ENCODE measurements at regions not wholly inside any gene's neighbourhood (a gene's known extent, or its start where the extent isn't known, plus 50 kb on each side); places are given as distances from the start of the nearest gene placed in this dataset.
"Not testable (repeated sequence)": the region's sequence is repeated elsewhere in the genome, so short reads cannot be mapped to it uniquely, and the experiment has no call there.

GRCh38 chr9:117823576-117823975 lies 119.4 kb downstream of the TLR4 start:
- DNase-seq (ENCODE audit: low spot score) = no peak
- TF ChIP-seq CTCF (IDR thresholded peaks at IDR 0.05) = no peak
- no peak for ATAC-seq (ENCODE audit: low FRiP score)

GRCh38 chr9:117825609-117826347 lies 121.6 kb downstream of the TLR4 start:
- TF ChIP-seq CTCF (IDR thresholded peaks at IDR 0.05) = no peak
- ATAC-seq (ENCODE audit: low FRiP score) (no peak), DNase-seq (ENCODE audit: low spot score) (no peak)

GRCh38 chr9:117826837-117827236 lies 122.6 kb downstream of the TLR4 start:
- ATAC-seq (ENCODE audit: low FRiP score) = no peak

GRCh38 chr9:117827456-117827855 lies 123.3 kb downstream of the TLR4 start:
- TF ChIP-seq CTCF (IDR thresholded peaks at IDR 0.05) = no peak
- no peak for ATAC-seq (ENCODE audit: low FRiP score)

More at GRCh38 chr9:117826837-117827236, 122.6 kb downstream of the TLR4 start:
- DNase-seq (ENCODE audit: low spot score) = no peak
- no peak for TF ChIP-seq CTCF (IDR thresholded peaks at IDR 0.05)

GRCh38 chr9:117828466-117828865 lies 124.3 kb downstream of the TLR4 start:
- ATAC-seq (ENCODE audit: low FRiP score) (no peak), DNase-seq (ENCODE audit: low spot score) (no peak)
- TF ChIP-seq CTCF (IDR thresholded peaks at IDR 0.05) = no peak

More at GRCh38 chr9:117827456-117827855, 123.3 kb downstream of the TLR4 start:
- no peak for DNase-seq (ENCODE audit: low spot score)

GRCh38 chr9:117835798-117836197 lies 131.6 kb downstream of the TLR4 start:
- ATAC-seq (ENCODE audit: low FRiP score) = no peak
- no peak for DNase-seq (ENCODE audit: low spot score)
- TF ChIP-seq CTCF (IDR thresholded peaks at IDR 0.05) = no peak

GRCh38 chr9:117839862-117840261 lies 135.7 kb downstream of the TLR4 start:
- ATAC-seq (ENCODE audit: low FRiP score) (no peak), DNase-seq (ENCODE audit: low spot score) (no peak)

GRCh38 chr9:117851836-117852461 lies 147.7 kb downstream of the TLR4 start:
- DNase-seq (ENCODE audit: low spot score); ATAC-seq (ENCODE audit: low FRiP score): not testable (repeated sequence)

More at GRCh38 chr9:117839862-117840261, 135.7 kb downstream of the TLR4 start:
- TF ChIP-seq CTCF (IDR thresholded peaks at IDR 0.05) = no peak

Measured in omental fat pad (tissue), 3 donors.